ENCODE measurements at regions not wholly inside any gene's neighbourhood (a gene's known extent, or its start where the extent isn't known, plus 50 kb on each side); places are given as distances from the start of the nearest gene placed in this dataset.
"Not testable (repeated sequence)": the region's sequence is repeated elsewhere in the genome, so short reads cannot be mapped to it uniquely, and the experiment has no call there.

- DNase-seq, result not testable (repeated sequence)
These were observed 50.6 kb upstream of the MYL10 start for GRCh38 chr7:101679653-101680173.

GRCh38 chr7:101680406-101681145 lies 51.5 kb upstream of the MYL10 start:
- no peak for DNase-seq

DNA sequence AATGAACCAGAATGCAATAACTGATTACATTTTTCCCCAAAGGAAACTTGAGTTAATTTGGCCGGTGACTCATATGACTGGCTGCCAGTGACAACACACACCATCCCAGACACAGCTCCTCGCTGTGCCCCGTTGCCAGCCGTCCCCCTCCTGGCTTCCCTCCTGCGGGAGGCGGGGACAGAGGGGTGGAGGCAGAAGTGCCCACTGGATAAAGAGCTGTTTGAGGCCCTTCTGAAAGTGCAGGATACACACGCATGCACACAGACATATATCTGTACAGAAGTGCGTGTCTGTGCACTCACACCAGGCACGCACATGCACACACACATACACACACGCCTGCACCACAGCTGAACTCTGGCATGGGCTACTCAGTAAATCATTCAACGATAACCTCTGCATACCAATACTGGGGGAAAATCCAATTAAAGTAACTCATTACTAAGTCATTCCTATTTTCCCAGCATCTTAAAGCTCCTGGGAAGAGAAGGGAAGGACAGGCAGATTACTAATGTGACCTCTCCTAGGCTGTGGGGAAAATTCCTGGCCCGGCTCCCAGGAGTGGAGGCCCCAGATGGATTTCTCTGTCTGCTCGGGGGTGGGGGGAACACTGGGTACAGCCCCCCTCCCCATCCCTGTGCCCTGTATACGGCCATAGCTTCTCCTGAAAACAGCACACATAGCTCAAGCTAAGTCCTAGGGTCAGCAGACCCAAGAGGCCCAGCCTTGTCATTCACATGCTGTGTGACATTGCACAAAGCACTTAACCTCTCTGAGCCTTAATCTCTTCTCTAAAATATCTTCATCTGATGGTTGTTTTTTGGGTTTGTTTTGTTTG lies 52.3 kb upstream of the MYL10 start:
- no peak for DNase-seq

GRCh38 chr7:101684983-101685330 lies 55.9 kb upstream of the MYL10 start:
- DNase-seq, result no peak

GRCh38 chr7:101686030-101686429 lies 56.9 kb upstream of the MYL10 start:
- DNase-seq, result no peak

DNA sequence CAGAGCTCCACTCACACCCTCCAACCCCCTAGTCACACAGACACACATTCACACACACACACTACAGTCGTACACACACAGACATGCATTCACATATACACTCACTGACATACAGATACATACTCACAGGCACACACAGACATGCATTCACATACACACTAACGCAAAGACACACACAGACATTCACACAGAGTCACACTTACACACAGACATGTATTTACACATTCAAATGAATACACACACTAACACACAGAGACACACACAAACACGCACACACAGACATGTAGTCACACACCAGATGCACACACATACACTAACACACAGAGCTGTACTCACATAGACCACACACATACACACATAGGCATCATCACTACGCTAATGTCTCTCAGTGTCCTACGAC lies 58.0 kb upstream of the MYL10 start:
- no peak for DNase-seq

GRCh38 chr7:101687791-101688182 lies 58.7 kb upstream of the MYL10 start:
- no peak for DNase-seq

DNA sequence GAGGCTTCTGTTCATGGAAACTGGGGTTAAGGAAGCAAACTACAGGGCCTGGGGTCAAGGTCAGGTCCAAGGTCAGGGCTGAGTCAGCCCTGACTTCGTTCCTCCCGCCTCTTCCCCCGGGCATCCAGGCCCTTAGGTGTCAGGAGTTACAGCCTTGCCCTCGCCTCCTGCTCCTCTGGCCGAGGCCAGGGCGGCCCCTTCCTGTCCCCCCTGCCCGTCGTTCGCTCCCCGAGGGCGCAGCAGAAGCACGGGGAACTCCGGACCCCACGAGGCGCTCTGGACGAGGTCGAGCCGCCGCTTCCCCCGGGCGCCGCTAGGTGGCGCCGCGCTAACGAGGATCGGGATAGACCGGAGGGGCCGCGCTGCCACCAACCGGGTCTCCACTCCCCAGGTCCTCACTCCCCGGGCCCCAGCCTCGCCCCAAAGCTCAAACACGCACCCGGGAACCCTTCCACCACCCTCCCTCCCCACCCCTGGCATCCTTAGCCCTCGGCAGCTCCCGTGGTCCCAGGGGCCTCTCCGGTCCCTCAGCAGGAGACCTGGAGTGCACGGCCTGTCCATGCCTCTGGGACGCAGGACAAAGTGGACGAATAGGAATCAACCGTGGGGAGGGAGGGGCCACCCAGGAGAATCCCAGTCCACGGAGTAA lies 59.2 kb upstream of the MYL10 start:
- peak; percentile 88 for DNase-seq

DNA sequence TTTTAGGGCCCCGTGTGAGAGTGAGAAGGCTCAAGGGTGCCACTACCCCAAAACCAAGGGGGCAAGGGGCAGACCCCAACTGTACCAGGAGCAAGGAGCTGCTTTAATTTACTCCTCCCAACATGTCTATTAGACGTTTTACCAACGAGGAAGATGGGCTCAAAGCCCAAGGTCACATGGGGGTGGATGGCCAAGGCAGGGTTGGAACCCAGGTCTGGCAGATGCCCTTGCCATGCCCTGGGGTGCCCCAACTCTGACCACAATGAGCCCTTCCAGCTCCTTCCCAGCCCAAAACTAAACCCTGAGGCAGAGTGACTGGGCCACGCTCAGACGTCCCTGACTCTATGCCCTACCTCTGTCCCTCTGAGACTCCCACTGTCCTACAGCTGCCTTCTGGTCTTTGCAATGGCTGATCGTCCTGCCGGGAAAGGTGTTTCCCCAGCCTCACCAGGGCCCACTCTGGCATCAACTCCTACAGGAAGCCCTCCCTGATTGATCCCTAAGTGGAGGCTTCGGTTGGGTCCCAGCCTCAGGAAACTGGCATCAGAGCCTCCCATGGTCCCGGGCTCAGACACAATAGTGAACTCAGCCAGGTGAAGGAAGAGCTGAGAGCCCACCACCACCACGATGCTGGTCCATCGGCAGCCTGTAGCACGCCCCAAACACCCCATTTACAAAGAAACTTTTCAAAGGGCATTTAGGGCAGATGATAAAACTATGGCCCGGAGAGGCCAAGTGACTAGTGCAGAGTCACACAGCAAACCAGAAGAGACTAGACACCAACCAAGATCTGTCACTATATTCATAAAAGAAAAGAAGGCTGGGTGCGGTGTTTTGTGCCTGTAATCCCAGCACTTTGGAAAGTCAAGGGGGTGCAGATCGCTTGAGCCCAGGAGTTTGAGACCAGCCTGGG lies 60.2 kb upstream of the MYL10 start:
- no peak for DNase-seq

GRCh38 chr7:101690061-101690460 lies 61.0 kb upstream of the MYL10 start:
- DNase-seq, result no peak

GRCh38 chr7:101691822-101692384 lies 62.8 kb upstream of the MYL10 start:
- DNase-seq, result no peak

DNA sequence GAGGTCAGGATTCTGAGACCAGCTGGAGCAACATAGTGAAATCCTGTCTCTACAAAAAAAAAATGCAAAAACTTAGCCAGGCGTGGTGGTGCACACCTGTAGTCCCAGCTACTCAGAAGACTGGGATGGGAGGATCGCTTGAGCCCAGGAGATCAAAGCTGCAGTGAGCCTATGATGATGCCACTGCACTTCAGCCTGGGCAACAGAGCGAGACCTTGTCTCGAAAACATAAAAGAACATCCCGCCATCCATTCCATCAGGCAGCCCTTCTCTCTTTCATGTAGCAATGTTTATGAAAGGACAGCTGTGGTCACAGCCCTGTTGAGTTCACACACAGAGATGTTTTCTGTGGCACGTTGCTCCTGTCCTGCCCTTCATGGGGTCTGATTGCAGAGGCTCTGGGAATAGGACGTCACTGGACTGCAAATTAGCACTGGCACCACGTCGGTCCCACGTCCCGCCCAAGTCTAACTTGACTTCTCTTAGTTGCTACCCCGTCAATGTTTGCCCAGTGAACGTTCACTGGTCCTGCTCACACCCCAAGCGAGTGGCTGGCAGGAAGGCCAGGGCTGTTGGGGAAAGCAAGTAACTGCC lies 64.5 kb upstream of the MYL10 start:
- no peak for DNase-seq

DNA sequence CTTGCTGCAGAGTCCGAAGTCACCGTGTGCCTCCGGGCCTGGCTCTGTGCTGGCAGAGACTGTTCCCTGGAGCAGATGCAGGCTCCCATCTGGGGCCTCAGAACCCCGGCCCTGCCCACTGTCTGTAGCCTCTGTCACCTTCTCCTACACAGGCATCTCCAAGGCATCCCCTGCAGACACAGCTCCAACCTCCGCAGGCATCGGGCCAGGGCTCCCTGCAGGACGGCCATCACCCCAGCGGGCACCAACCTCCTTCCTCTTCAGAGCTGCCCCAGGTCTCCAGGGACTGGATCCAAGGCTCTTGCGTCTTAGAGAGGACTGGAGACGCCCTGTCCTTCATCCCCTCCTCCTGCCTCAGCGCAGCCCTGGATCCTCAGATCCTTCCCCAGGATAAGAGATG lies 69.9 kb upstream of the MYL10 start:
- no peak for DNase-seq

GRCh38 chr7:101699399-101699798 lies 70.3 kb upstream of the MYL10 start:
- no peak for DNase-seq

DNA sequence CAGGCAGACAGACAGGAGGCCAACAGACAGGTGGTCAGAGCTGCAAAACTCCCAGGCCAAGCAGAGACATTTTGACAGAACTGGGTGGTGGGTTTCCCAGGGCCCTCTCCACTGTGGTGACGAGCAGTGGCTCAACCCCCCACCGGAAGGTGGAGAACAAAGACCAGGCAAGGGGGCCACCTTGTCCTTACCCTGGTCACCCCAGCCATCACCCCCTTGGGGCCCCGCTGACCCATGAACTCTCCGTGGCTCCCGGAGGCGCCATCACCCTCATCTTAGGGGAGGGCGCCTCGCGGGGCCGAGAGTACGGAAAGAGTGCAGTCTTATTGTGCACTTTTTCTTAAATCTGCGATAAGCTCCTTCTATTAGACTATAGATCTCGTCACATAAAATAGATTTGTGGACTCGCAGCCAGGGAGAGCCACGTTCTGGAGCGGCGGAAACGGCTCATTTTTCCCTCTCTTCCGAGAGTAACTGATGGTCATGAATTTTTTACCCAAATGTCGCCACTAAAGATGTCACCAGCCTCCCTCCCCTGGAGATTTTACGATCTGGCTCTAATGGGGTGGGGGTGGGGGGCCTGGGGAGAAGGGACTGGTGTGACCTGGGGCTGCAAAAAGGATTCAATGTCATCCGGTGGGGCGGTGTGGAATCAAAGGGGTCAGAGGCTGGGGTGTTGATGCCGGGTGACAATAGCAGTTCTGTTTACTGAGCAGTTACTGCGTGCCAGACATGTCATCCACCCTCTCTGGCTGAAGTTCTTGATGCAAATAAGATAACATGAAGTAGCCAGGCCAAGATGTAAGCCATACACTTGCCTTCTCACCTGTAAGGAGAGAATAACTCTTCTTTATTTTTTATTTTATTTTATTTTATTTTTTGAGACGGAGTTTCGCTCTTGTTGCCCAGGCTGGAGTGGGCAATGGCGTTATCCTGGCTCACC lies 71.1 kb upstream of the MYL10 start:
- no peak for DNase-seq

DNA sequence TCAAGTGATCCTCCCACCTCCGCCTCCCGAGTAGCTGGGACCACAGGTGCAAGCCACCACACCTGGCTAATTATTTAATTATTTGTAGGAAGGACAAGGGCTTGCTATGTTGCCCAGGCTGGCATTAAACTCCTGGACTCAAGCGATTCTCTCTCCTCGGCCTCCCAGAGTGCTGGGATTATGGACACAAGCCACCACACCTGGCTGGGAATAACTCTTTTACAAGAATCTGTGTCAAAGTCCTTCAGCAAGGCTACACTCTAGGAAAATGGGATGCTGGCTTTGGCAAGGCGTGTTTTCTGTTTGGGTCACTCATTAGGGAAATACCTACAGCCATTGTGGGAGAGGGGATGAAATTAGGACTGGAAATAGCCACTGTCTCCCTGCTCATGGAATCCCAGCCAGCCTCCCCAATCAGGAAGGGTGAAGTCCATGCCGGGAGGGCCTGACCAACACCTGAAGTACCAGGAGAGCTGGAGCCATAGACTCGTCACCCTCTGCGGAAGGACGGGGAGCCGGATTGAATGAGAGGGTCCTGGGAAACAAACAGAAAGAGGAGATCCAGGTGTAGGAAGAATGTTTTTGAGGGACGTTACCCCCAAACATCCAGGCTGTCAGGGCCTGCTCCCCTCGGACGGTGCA lies 72.2 kb upstream of the MYL10 start:
- no peak for DNase-seq

- DNase-seq, result no peak
These were observed 73.3 kb upstream of the MYL10 start for GRCh38 chr7:101702362-101702850.

DNA sequence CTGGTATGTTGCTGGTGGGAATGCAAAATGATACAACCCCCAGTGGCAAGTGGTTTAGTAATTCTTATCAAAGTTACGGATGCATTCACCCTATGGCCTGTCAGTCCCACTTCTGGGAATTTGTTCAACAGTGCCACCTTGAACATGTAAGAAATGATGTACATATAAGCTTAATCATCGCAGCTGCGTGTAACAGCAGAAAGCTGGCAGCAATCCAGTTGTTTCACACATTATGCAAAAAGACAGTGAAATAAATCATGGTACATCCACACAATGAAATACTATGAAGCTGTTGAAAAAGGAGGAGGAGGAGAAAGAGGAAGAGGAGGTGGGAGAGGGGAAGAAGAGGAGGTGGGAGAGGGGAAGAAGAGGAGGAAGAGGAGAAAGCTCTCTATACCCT lies 76.2 kb upstream of the MYL10 start:
- no peak for DNase-seq

DNA sequence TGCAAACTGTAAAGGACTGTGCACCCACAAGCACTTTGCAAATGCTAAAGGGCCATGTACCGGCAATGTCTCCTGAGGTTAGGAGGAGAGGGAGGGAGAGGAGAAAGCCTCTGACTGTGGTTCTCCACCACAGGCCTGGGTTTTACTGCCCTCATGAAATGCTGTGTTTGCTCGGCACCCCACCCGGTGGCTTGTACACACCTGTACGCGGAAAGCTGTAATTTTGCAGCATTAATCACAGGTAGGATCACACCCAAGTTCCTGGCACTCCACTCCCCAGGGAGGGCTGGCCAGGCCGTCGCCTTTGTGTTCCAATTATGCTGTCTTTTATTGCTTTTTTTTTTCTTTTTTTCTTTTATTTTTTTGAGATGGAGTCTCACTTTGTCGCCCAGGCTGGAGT lies 78.5 kb upstream of the MYL10 start:
- no peak for DNase-seq

DNA sequence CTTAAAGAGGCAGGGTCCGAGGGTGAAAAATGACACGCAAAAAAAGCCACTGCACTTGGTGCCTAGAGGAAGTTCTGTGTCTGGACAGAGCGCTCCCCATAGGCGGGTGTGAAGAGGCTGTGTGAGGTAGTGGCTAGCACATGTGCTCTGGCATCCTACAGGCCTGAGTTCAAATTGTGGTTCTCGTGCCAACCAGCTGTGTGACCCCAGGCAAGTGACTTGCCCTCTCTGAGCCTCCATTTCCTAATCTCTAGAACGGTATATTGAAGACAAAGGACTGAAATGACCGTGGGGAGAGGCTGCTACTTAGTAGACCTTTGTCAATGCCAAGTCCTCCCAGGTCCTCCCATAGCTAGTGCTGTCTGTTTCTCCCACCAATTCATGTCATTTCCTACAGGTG lies 79.1 kb upstream of the MYL10 start:
- DNase-seq, result no peak
